Glutamatergic neuron (in vitro differentiated cells): ENCODE measurements at regions not wholly inside any gene's neighbourhood (a gene's known extent, or its start where the extent isn't known, plus 50 kb on each side); places are given as distances from the start of the nearest gene placed in this dataset.

ENCODE experiments used
- DNase-seq: peaks from one replicate; pipeline ENCODE4 v3.0.0; 2022
- H3K27ac Mint-ChIP-seq: one replicate; pipeline ENCODE4 v1.8.0; 2020; ENCODE audit warnings: mild to moderate bottlenecking, mixed read lengths, inconsistent platforms; ENCODE audit not compliant: unreplicated experiment
- H3K27me3 Mint-ChIP-seq: one replicate; pipeline ENCODE4 v1.8.0; 2020; ENCODE audit warnings: mild to moderate bottlenecking, moderate library complexity, mixed read lengths, inconsistent platforms; ENCODE audit not compliant: unreplicated experiment
- H3K36me3 Mint-ChIP-seq: one replicate; pipeline ENCODE4 v1.8.0; 2020; ENCODE audit warnings: mild to moderate bottlenecking, mixed read lengths, inconsistent platforms; ENCODE audit not compliant: unreplicated experiment
- H3K4me1 Mint-ChIP-seq: one replicate; pipeline ENCODE4 v1.8.0; 2020; ENCODE audit warnings: mild to moderate bottlenecking, low read depth, mixed read lengths, inconsistent platforms; ENCODE audit not compliant: unreplicated experiment
- H3K4me3 Mint-ChIP-seq: one replicate; pipeline ENCODE4 v1.8.0; 2020; ENCODE audit warnings: mild to moderate bottlenecking, mixed read lengths, inconsistent platforms; ENCODE audit not compliant: unreplicated experiment
- H3K9me3 Mint-ChIP-seq: one replicate; pipeline ENCODE4 v1.8.0; 2020; ENCODE audit warnings: mild to moderate bottlenecking, moderate library complexity, mixed read lengths, inconsistent platforms; ENCODE audit not compliant: unreplicated experiment
- CTCF ChIP-seq: fragments of 200-600 bp; sonication (generic); IDR thresholded peaks from one replicate; pipeline ENCODE4 v1.5.0; 2021; ENCODE audit not compliant: partially characterized antibody, unreplicated experiment

- no peak for DNase-seq
- H3K27me3 Mint-ChIP-seq: peaks cover under 1% of the 10 kb centered on the region
- no peak for TF ChIP-seq CTCF
- no peak overlapping the region for H3K27ac Mint-ChIP-seq
- no peaks in the 10 kb centered on the region for H3K9me3 Mint-ChIP-seq
- H3K4me1 Mint-ChIP-seq: peaks cover 5% of the 10 kb centered on the region
- no peaks in the 10 kb centered on the region for H3K36me3 Mint-ChIP-seq
- no peak overlapping the region for H3K4me3 Mint-ChIP-seq
Measured at GRCh38 chr12:53824001-53824712, 72.4 kb upstream of the CISTR start.

GRCh38 chr12:53825246-53826081, 73.7 kb upstream of the CISTR start:
- H3K27me3 Mint-ChIP-seq: peaks cover 2% of the 10 kb centered on the region
- TF ChIP-seq CTCF: no peak
- H3K36me3 Mint-ChIP-seq: no peaks in the 10 kb centered on the region
- no peaks in the 10 kb centered on the region for H3K9me3 Mint-ChIP-seq
- no peak for DNase-seq
- no peak overlapping the region for H3K27ac Mint-ChIP-seq
- no peak overlapping the region for H3K4me3 Mint-ChIP-seq
- peaks cover 5% of the 10 kb centered on the region for H3K4me1 Mint-ChIP-seq

GRCh38 chr12:53827306-53827705, 75.5 kb upstream of the CISTR start:
- no peak for TF ChIP-seq CTCF
- H3K27ac Mint-ChIP-seq: no peak overlapping the region
- H3K4me3 Mint-ChIP-seq: no peak overlapping the region
- DNase-seq: no peak
- no peaks in the 10 kb centered on the region for H3K4me1 Mint-ChIP-seq
- no peaks in the 10 kb centered on the region for H3K36me3 Mint-ChIP-seq
- no peaks in the 10 kb centered on the region for H3K9me3 Mint-ChIP-seq
- H3K27me3 Mint-ChIP-seq: peaks cover 2% of the 10 kb centered on the region

GRCh38 chr12:53828598-53828997, 76.8 kb upstream of the CISTR start:
- H3K27ac Mint-ChIP-seq: no peak overlapping the region
- no peaks in the 10 kb centered on the region for H3K36me3 Mint-ChIP-seq
- no peak for DNase-seq
- TF ChIP-seq CTCF: no peak
- H3K27me3 Mint-ChIP-seq: peaks cover 2% of the 10 kb centered on the region
- no peak overlapping the region for H3K4me3 Mint-ChIP-seq
- H3K4me1 Mint-ChIP-seq: no peaks in the 10 kb centered on the region
- H3K9me3 Mint-ChIP-seq: no peaks in the 10 kb centered on the region
